IPS-15b (cell line): ENCODE measurements at regions not wholly inside any gene's neighbourhood (a gene's known extent, or its start where the extent isn't known, plus 50 kb on each side); places are given as distances from the start of the nearest gene placed in this dataset.
"Not testable (repeated sequence)": the region's sequence is repeated elsewhere in the genome, so short reads cannot be mapped to it uniquely, and the experiment has no call there.

Source experiments
- H3K27me3 ChIP-seq: one replicate; pipeline ENCODE4 v1.6.1; 2013; ENCODE audit warnings: low read length; ENCODE audit not compliant: control insufficient read depth, insufficient read depth
- H3K36me3 ChIP-seq: one replicate; pipeline ENCODE4 v1.6.1; 2013; ENCODE audit warnings: low read length; ENCODE audit not compliant: control insufficient read depth, insufficient read depth
- H3K4me1 ChIP-seq: one replicate; pipeline ENCODE4 v1.6.1; 2013; ENCODE audit warnings: mild to moderate bottlenecking, low read length; ENCODE audit not compliant: control insufficient read depth, insufficient read depth
- H3K4me3 ChIP-seq: one replicate; pipeline ENCODE4 v1.5.1; 2013; ENCODE audit warnings: low read depth, low read length
- H3K9ac ChIP-seq: one replicate; pipeline ENCODE4 v1.6.1; 2013; ENCODE audit warnings: low read depth, mild to moderate bottlenecking, low read length
- H3K9me3 ChIP-seq: one replicate; pipeline ENCODE4 v1.6.1; 2013; ENCODE audit warnings: mild to moderate bottlenecking, low read length; ENCODE audit not compliant: control insufficient read depth, insufficient read depth

DNA sequence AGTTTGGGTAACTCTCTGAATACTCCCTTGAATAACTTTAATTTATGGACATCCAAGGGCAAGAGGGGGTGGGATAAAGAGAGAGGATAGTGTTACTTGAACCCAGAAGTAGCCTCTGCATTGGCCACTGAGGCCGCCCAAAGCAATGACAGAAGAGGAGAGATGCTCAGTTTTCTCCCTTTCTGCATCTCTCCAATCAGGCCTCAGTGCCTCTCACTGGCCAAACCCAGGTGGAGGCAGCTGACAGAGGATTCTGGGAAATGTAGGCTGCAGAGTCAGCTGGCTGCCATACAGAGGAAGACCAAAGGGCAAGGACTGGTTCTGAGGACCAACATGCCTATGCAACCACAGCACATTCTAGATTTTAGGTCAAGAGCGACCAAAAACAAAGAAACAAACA, 719.4 kb downstream of the MAT2B start:
- H3K4me1 ChIP-seq = no peaks in the 10 kb centered on the region
- H3K9me3 ChIP-seq = peaks cover 4% of the 10 kb centered on the region
- H3K27me3 ChIP-seq = no peaks in the 10 kb centered on the region
- H3K9ac ChIP-seq = no peak overlapping the region
- H3K4me3 ChIP-seq = no peak overlapping the region
- no peaks in the 10 kb centered on the region for H3K36me3 ChIP-seq

DNA sequence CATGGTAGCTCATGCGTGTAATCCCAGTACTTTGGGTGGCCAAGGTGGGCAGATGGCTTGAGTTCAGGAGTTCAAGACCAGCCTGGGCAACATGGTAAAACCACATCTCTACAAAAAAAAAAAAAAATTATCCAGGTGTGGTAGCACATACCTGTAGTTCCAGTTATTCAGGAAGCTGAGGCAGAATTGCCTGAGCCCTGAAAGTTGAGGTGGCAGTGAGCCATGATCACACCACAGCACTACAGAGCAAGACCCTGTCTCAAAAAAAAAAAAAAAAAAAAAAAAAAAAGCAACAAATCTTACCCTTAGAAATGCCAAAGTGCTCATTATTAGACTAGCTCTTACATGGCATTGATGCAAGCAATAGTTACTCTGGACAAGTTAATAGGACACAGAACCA, 724.9 kb downstream of the MAT2B start:
- H3K9ac ChIP-seq = no peak overlapping the region
- H3K36me3 ChIP-seq = no peaks in the 10 kb centered on the region
- no peaks in the 10 kb centered on the region for H3K27me3 ChIP-seq
- no peak overlapping the region for H3K4me3 ChIP-seq
- peaks cover 4% of the 10 kb centered on the region for H3K9me3 ChIP-seq
- no peaks in the 10 kb centered on the region for H3K4me1 ChIP-seq

DNA sequence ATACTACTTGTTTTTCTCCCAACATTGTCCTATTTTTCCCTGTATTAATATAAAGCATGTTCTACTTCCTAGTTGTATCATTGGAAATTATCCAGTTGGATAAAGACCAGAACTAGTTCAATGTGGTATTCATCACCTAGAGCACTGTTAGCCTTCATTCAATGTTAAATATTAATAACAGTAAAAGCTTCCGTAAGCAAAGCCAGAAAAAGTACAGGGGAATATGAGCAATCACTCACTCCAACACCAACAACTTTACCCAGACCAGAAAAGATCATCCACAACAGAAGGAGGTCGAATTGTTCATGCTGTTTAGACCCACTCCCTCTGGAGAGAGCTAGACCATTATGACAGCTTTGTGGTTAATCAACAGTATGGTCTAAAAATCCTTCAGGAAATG, 728.4 kb downstream of the MAT2B start:
- Histone ChIP-seq H3K27me3 (no peaks in the 10 kb centered on the region), H3K36me3 (no peaks in the 10 kb centered on the region)

DNA sequence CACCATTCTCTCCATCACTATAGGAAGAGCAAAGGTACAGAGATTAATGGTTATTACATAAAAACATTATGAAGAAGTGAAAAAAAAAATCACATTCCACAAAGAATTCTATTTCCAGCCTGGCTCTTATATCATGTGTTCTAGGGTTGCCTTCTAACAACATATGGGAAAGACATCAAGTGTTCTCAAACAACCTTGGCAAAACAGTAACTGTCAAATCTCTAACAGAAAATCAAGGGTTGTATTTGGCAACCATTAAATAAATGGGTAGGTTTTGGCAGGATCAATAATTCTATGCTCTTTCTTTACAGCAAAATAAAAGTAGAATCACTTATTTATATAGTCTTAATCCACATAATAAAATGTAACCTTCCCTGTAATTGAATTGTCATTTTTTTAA, 728.9 kb downstream of the MAT2B start:
- no peaks in the 10 kb centered on the region for H3K9me3 ChIP-seq
- no peaks in the 10 kb centered on the region for H3K36me3 ChIP-seq
- no peak overlapping the region for H3K4me3 ChIP-seq
- H3K9ac ChIP-seq = no peak overlapping the region
- no peaks in the 10 kb centered on the region for H3K4me1 ChIP-seq
- H3K27me3 ChIP-seq = no peaks in the 10 kb centered on the region

More for the DNA sequence above, 728.4 kb downstream of the MAT2B start:
- no peaks in the 10 kb centered on the region for H3K9me3 ChIP-seq
- no peak overlapping the region for H3K9ac ChIP-seq
- H3K4me3 ChIP-seq = no peak overlapping the region
- H3K4me1 ChIP-seq = no peaks in the 10 kb centered on the region

- Histone ChIP-seq H3K9me3 (no peaks in the 10 kb centered on the region), H3K4me3 (no peak overlapping the region), H3K9ac (no peak overlapping the region)
These were observed 730.0 kb downstream of the MAT2B start for GRCh38 chr5:164235300-164235891.

DNA sequence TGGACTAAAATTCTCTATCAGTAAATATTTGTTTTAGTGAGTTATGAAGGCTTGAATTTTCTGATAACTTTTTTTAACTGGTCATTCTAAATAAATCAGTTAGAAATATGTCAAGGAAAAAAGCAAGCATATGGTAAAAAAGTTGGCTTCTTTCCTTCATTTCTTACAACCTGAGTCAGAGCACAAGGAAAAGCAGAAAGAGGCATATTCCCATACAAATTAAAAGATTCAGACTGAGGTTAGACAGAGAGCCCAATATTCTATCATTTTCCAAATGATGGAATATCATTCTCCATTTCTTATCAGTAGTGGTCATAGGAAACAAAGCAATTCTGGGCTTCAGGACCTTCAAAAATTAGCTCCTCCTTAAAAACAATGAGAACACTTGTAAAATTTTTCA, 732.1 kb downstream of the MAT2B start:
- H3K36me3 ChIP-seq = no peaks in the 10 kb centered on the region
- no peak overlapping the region for H3K4me3 ChIP-seq
- no peak overlapping the region for H3K9ac ChIP-seq
- H3K4me1 ChIP-seq = no peaks in the 10 kb centered on the region
- no peaks in the 10 kb centered on the region for H3K9me3 ChIP-seq
- no peaks in the 10 kb centered on the region for H3K27me3 ChIP-seq

More at GRCh38 chr5:164235300-164235891, 730.0 kb downstream of the MAT2B start:
- H3K36me3 ChIP-seq = no peaks in the 10 kb centered on the region
- H3K4me1 ChIP-seq = no peaks in the 10 kb centered on the region
- H3K27me3 ChIP-seq = no peaks in the 10 kb centered on the region

GRCh38 chr5:164251781-164252180, 746.4 kb downstream of the MAT2B start:
- not testable (repeated sequence) for H3K36me3 ChIP-seq, H3K4me1 ChIP-seq, H3K9me3 ChIP-seq, H3K27me3 ChIP-seq, H3K4me3 ChIP-seq, H3K9ac ChIP-seq

DNA sequence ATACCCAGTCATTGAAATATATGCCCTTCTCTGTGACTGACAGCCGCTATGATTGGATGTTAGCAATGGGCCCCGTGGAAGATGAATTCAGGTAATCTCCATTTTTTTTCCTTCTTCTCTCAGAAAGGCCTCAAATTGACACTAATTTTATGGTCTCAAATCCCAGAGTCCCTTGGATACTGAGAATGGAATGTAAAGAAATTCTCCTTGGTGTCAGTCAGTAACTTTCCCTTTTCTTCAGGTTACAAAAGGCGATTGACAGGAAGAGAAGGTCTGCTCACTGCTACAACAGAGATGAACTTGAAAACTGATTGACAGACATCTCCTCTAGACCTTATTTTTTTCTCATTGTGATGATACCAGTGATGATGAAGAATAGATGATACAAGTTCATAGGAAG, 748.3 kb downstream of the MAT2B start:
- H3K4me3 ChIP-seq = no peak overlapping the region
- no peaks in the 10 kb centered on the region for H3K9me3 ChIP-seq
- H3K27me3 ChIP-seq = no peaks in the 10 kb centered on the region
- no peaks in the 10 kb centered on the region for H3K36me3 ChIP-seq
- no peak overlapping the region for H3K9ac ChIP-seq
- H3K4me1 ChIP-seq = no peaks in the 10 kb centered on the region

DNA sequence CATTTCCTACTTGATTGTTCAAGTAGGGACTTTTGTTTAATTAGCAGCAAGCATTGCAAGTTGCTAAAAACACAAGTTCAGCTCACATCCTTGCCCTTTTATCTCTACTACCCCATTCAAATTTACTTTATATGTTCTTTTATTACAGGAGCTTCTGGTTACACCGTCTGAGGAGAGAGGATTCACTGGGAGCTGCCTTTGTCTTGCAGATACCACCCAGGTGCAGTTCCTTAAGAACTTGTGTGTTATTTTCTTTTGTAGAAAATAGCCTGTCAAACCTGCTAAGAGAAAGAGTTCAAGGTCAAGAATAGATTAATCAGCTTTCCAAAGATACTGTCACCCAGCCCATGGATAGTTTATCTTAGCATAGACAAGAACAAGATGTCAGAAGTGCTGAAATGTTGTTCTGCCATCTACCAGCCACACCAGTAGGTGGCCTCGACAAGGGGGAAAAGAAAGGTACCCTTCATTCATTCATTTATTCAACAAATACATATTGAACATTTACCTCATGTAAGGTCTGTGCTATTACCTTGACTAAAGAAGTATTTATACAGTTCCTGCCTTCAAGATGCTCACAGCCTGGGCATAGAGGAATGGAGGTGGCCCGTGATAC, 750.3 kb downstream of the MAT2B start:
- Histone ChIP-seq H3K4me3 (no peak overlapping the region), H3K36me3 (no peaks in the 10 kb centered on the region), H3K27me3 (no peaks in the 10 kb centered on the region), H3K4me1 (no peaks in the 10 kb centered on the region), H3K9ac (no peak overlapping the region), H3K9me3 (no peaks in the 10 kb centered on the region)

GRCh38 chr5:164256351-164256750, 750.9 kb downstream of the MAT2B start:
- Histone ChIP-seq H3K36me3 (no peaks in the 10 kb centered on the region), H3K4me3 (no peak overlapping the region), H3K9ac (no peak overlapping the region), H3K27me3 (no peaks in the 10 kb centered on the region), H3K4me1 (no peaks in the 10 kb centered on the region), H3K9me3 (no peaks in the 10 kb centered on the region)

DNA sequence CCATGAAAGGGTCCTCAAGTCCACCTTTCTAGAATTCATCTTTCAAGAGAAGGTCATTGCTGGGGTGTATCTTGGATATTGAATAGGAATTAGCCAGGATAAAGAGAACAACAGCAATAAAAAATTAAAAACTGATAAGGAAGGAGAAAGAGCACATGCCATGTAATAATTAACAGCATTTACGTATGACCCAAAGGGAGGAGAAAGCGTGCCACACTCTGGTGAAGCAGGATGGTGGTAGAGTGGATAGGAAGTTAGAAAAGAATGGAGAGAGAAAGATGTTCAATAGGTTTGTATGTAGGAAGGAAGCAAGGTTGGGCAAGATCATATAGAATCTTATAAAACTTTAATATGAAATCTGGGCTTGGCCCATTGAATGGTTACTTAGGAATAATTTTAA, 751.5 kb downstream of the MAT2B start:
- no peaks in the 10 kb centered on the region for H3K9me3 ChIP-seq
- H3K27me3 ChIP-seq = no peaks in the 10 kb centered on the region
- no peaks in the 10 kb centered on the region for H3K4me1 ChIP-seq
- H3K4me3 ChIP-seq = no peak overlapping the region
- H3K9ac ChIP-seq = no peak overlapping the region
- H3K36me3 ChIP-seq = no peaks in the 10 kb centered on the region

DNA sequence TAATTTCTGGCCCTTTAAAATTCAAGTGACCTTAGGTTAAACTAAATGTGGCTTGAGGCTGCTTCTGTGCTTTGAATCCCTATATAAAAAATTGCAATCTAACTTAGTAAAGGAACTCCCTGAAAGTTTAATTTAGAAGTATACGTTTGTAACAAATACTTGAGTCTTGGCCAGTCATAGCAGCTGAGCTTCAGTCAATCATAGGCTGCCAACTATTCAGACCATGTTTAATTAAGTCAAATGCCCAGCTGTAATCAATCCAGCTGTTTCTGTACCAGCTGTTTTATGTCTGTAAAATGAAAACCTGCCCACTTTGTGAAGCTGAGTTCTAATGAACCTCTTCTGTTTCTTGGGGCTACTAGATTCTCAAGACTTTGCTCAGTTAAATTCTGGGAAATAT, 760.1 kb downstream of the MAT2B start:
- no peaks in the 10 kb centered on the region for H3K9me3 ChIP-seq
- H3K4me3 ChIP-seq = no peak overlapping the region
- no peak overlapping the region for H3K9ac ChIP-seq
- no peaks in the 10 kb centered on the region for H3K36me3 ChIP-seq
- H3K4me1 ChIP-seq = no peaks in the 10 kb centered on the region
- no peaks in the 10 kb centered on the region for H3K27me3 ChIP-seq
